Endothelial cell of umbilical vein (primary cell): ENCODE measurements at regions not wholly inside any gene's neighbourhood (a gene's known extent, or its start where the extent isn't known, plus 50 kb on each side); places are given as distances from the start of the nearest gene placed in this dataset.

Experiments used
- CTCF ChIP-seq, 2 donors: IDR thresholded peaks; 1 replicate in 1 of 2; 2 replicates in 1 of 2; pipeline ENCODE4 v1.5.1; 2011; ENCODE audit warnings: low read length in 2 of 2, mild to moderate bottlenecking in 2 of 2, moderate library complexity in 2 of 2, control low read depth in 1 of 2, inconsistent platforms in 1 of 2, low read depth in 1 of 2; ENCODE audit not compliant: insufficient read depth in 1 of 2; ENCODE audit errors: extremely low read depth in 1 of 2
- EZH2 ChIP-seq: IDR thresholded peaks from 2 replicates; pipeline ENCODE4 v1.6.1; 2012; ENCODE audit warnings: borderline replicate concordance, low read depth, mild to moderate bottlenecking, moderate library complexity, low read length, inconsistent platforms; ENCODE audit not compliant: severe bottlenecking
- FOS ChIP-seq: IDR thresholded peaks from 2 replicates; pipeline ENCODE4 v1.6.1; 2011; ENCODE audit warnings: mild to moderate bottlenecking, low read length, moderate library complexity, borderline replicate concordance; ENCODE audit not compliant: insufficient read depth
- GATA2 ChIP-seq: IDR thresholded peaks from 2 replicates; pipeline ENCODE4 v1.7.0; 2011; ENCODE audit warnings: low read depth, mild to moderate bottlenecking, moderate library complexity, mixed read lengths, low read length; ENCODE audit not compliant: insufficient read length, insufficient read depth
- JUN ChIP-seq: IDR thresholded peaks from 2 replicates; pipeline ENCODE4 v1.6.1; 2011; ENCODE audit warnings: borderline replicate concordance, low read depth; ENCODE audit not compliant: insufficient read length, insufficient read depth
- MAX ChIP-seq: IDR thresholded peaks from 2 replicates; pipeline ENCODE4 v1.6.1; 2011; ENCODE audit not compliant: insufficient read depth, insufficient read length
- POLR2A ChIP-seq: IDR thresholded peaks from 2 replicates; pipeline ENCODE4 v1.6.1; 2012; ENCODE audit warnings: low read depth, mild to moderate bottlenecking, control low read depth, low read length
- POLR2AphosphoS5 ChIP-seq: IDR thresholded peaks from 2 replicates; pipeline ENCODE4 v1.6.1; 2012; ENCODE audit warnings: low read depth, mild to moderate bottlenecking, control low read depth, low read length, moderate library complexity; ENCODE audit not compliant: insufficient read depth

- no peak for TF ChIP-seq CTCF (IDR thresholded peaks at IDR 0.05; ENCODE audit: extremely low read depth in 1 of 2, insufficient read depth in 1 of 2, low read depth in 1 of 2, low read length in 2 of 2)
- TF ChIP-seq POLR2A: no peak
- TF ChIP-seq EZH2: no peak
- TF ChIP-seq POLR2AphosphoS5: no peak
- no peak for TF ChIP-seq MAX
- no peak for TF ChIP-seq FOS
- no peak for TF ChIP-seq JUN
- TF ChIP-seq GATA2: no peak
Measured at GRCh38 chr12:108419949-108420348, 80.8 kb upstream of the CMKLR1 start.
